ENCODE measurements at regions not wholly inside any gene's neighbourhood (a gene's known extent, or its start where the extent isn't known, plus 50 kb on each side); places are given as distances from the start of the nearest gene placed in this dataset.

- DNase-seq: peak; percentile 53 to 63
Measured at GRCh38 chr1:192913683-192914082, 104.8 kb downstream of the RGS2 start.

GRCh38 chr1:192914092-192914491 is 105.3 kb downstream of the RGS2 start:
- TF ChIP-seq CTCF (IDR thresholded peaks at IDR 0.05): no peak
- TF ChIP-seq POLR2A (IDR thresholded peaks at IDR 0.05): no peak
- peaks cover 5 to 6% of the 10 kb centered on the region in 2 donors for H3K4me1 ChIP-seq
- H3K36me3 ChIP-seq: no peaks in the 10 kb centered on the region
- H3K27ac ChIP-seq: peak overlapping the region; percentile 70 to 78
- DNase-seq: no peak
- H3K4me3 ChIP-seq: no peak overlapping the region
- intact Hi-C loops (cut with DNase I; ENCODE audit: low total_unique reads): no loop called here
- no peaks in the 10 kb centered on the region for H3K27me3 ChIP-seq
- H3K9me3 ChIP-seq: no peaks in the 10 kb centered on the region

More at GRCh38 chr1:192913683-192914082, 104.8 kb downstream of the RGS2 start:
- Histone ChIP-seq H3K27me3 (no peaks in the 10 kb centered on the region), H3K9me3 (no peaks in the 10 kb centered on the region), H3K27ac (peak overlapping the region; percentile 70 to 78), H3K4me3 (no peak overlapping the region), H3K36me3 (no peaks in the 10 kb centered on the region), H3K4me1 (peaks cover 5 to 6% of the 10 kb centered on the region in 2 donors)
- intact Hi-C loops (cut with DNase I; ENCODE audit: low total_unique reads): no loop called here
- TF ChIP-seq CTCF (IDR thresholded peaks at IDR 0.05): no peak

GRCh38 chr1:192914696-192915095 is 105.9 kb downstream of the RGS2 start:
- Histone ChIP-seq H3K4me3 (no peak overlapping the region), H3K36me3 (no peaks in the 10 kb centered on the region), H3K4me1 (peaks cover 5 to 6% of the 10 kb centered on the region in 2 donors), H3K27ac (peak overlapping the region; percentile 70 to 78), H3K9me3 (no peaks in the 10 kb centered on the region), H3K27me3 (no peaks in the 10 kb centered on the region)
- intact Hi-C loops (cut with DNase I; ENCODE audit: low total_unique reads): no loop called here
- no peak for TF ChIP-seq CTCF (IDR thresholded peaks at IDR 0.05)
- DNase-seq: no peak

- Histone ChIP-seq H3K4me3 (no peak overlapping the region), H3K9me3 (no peaks in the 10 kb centered on the region), H3K36me3 (no peaks in the 10 kb centered on the region), H3K27me3 (no peaks in the 10 kb centered on the region), H3K27ac (no peak overlapping the region), H3K4me1 (peaks cover 5 to 6% of the 10 kb centered on the region in 2 donors)
- intact Hi-C loops (cut with DNase I; ENCODE audit: low total_unique reads): no loop called here
- no peak for TF ChIP-seq CTCF (IDR thresholded peaks at IDR 0.05)
- TF ChIP-seq POLR2A (IDR thresholded peaks at IDR 0.05): no peak
- no peak for DNase-seq
Measured at GRCh38 chr1:192916021-192916420, 107.2 kb downstream of the RGS2 start.

GRCh38 chr1:192918259-192918658 is 109.4 kb downstream of the RGS2 start:
- TF ChIP-seq CTCF (IDR thresholded peaks at IDR 0.05) (no peak), POLR2A (IDR thresholded peaks at IDR 0.05) (no peak)
- no peak overlapping the region for H3K27ac ChIP-seq
- no peaks in the 10 kb centered on the region for H3K27me3 ChIP-seq
- H3K4me3 ChIP-seq: no peak overlapping the region
- peaks cover 5% of the 10 kb centered on the region in 2 donors for H3K4me1 ChIP-seq
- H3K36me3 ChIP-seq: no peaks in the 10 kb centered on the region
- no peaks in the 10 kb centered on the region for H3K9me3 ChIP-seq
- DNase-seq: no peak
- intact Hi-C loops (cut with DNase I; ENCODE audit: low total_unique reads): no loop called here
